ENCODE measurements at regions not wholly inside any gene's neighbourhood (a gene's known extent, or its start where the extent isn't known, plus 50 kb on each side); places are given as distances from the start of the nearest gene placed in this dataset.
A peak's percentile ranks its signal among the peaks of the same experiment; 100 is the strongest.

DNA sequence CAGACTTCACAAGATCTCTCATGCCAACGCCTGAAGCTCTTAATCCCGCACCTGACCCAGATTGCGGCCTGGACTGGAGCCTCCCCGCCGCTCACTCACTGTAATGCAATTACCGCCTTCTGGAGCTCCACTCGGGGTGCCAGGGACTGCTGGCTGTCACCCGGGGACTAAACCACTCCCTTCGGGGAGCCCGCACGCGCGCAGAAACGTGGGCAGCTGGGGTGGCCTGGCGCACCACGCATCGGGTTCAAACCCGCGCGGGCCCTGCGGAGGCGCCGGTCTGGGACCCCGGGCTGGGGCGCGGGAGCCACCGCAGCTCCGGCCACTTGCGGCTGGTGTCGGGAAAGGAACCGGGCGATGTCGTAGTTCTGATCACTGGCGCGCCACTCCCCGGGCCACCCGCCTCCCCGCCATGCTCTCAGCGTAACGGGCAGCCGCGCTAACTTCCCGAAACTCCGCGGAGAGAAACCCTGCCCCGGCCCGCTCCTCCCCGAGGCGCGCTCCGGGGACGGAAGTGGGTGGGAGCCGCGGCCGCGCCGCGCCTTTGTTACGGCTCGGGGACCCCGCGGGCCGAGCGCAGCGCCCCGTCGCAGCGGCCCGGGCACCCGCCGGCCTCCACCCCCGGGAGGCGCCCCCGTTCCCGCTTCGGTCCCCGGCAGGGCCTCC lies 100.3 kb upstream of the SVIL start:
- Histone ChIP-seq H3K4me2 (ENCODE audit: insufficient read depth, low read length) (no peak overlapping the region), H2AFZ (ENCODE audit: low read depth, low read length) (no peak overlapping the region)
- in situ Hi-C loops (cut with MboI): no loop called here

GRCh38 chr10:29734640-29734961 lies 99.8 kb upstream of the SVIL start:
- no peaks in the 10 kb centered on the region for H3K9me1 ChIP-seq (ENCODE audit: control insufficient read depth, insufficient read depth, low read length)
- no peak overlapping the region for H2AFZ ChIP-seq (ENCODE audit: low read depth, low read length)
- H4K20me1 ChIP-seq (replicated peaks; ENCODE audit: control insufficient read depth, insufficient read depth, low read length): no peaks in the 10 kb centered on the region; the same call in 1 of the 2 replicates
- CTCF ChIA-PET (ENCODE audit: low intra/inter-chr PET ratio): no interaction called here
- no TSS peak for BruUV-seq (replicated peaks)
- H3K79me2 ChIP-seq (ENCODE audit: control insufficient read depth, insufficient read depth, low read length): no peaks in the 10 kb centered on the region
- FAIRE-seq: no peak
- H3K4me3 ChIP-seq: no peak overlapping the region
- H3K27me3 ChIP-seq (ENCODE audit: control insufficient read depth in 2 of 2, insufficient read depth in 2 of 2, low read length in 2 of 2): peaks cover 6 to 23% of the 10 kb centered on the region in 2 experiments
- H3K27ac ChIP-seq (ENCODE audit: extremely low read depth, low read depth, low read length): no peak overlapping the region
- intact Hi-C loops (cut with micrococcal nuclease): no loop called here
- peaks cover 0 to 18% of the 10 kb centered on the region in 2 experiments; a peak in 2 of 5 replicates for H3K4me1 ChIP-seq (replicated peaks in 1 of 2; ENCODE audit: control insufficient read depth in 2 of 2, insufficient read depth in 2 of 2, low read length in 2 of 2)
- no peaks in the 10 kb centered on the region for H3K36me3 ChIP-seq (ENCODE audit: control insufficient read depth, insufficient read depth, low read length)
- no peak for ATAC-seq
- H3K9ac ChIP-seq (ENCODE audit: insufficient read depth in 1 of 2, low read depth in 2 of 2, low read length in 2 of 2): no peak overlapping the region
- no peak for DNase-seq (ENCODE audit: extremely low read depth in 1 of 4, low spot score in 3 of 4)
- in situ Hi-C loops (cut with MboI): no loop called here
- H3K9me3 ChIP-seq (replicated peaks; ENCODE audit: control insufficient read depth, insufficient read depth, low read depth, low read length): no peaks in the 10 kb centered on the region
- H3K4me2 ChIP-seq (ENCODE audit: insufficient read depth, low read length): no peak overlapping the region
- 8% methylated on average over 9 of the region's 10 CpGs for WGBS (ENCODE audit: insufficient coverage, low coverage, missing lambda C conversion rate)
- POLR2A ChIA-PET: no interaction called here
- TF ChIP-seq CBX8 (IDR thresholded peaks at IDR 0.05; ENCODE audit: borderline replicate concordance, extremely low read depth, low read depth, low read length, poor library complexity, severe bottlenecking) (no peak), KLF16 (IDR thresholded peaks at IDR 0.05) (no peak), ZNF140 (CRISPR knock-in tag; IDR thresholded peaks at IDR 0.05) (no peak), ZNF143 (CRISPR knock-in tag; IDR thresholded peaks at IDR 0.05) (no peak), ZNF583 (CRISPR knock-in tag; IDR thresholded peaks at IDR 0.05) (no peak), MXI1 (IDR thresholded peaks at IDR 0.05; ENCODE audit: low read depth, low read length) (no peak), HMG20A (CRISPR knock-in tag; conservative IDR thresholded peaks at IDR 0.05) (no peak)

More for the DNA sequence above, 100.3 kb upstream of the SVIL start:
- intact Hi-C loops (cut with micrococcal nuclease): no loop called here
- no peaks in the 10 kb centered on the region for H3K9me3 ChIP-seq (replicated peaks; ENCODE audit: control insufficient read depth, insufficient read depth, low read depth, low read length)
- H3K9ac ChIP-seq (ENCODE audit: insufficient read depth in 1 of 2, low read depth in 2 of 2, low read length in 2 of 2): peak overlapping the region in 1 of 2 experiments; percentile 26; a peak in 1 of 4 replicates
- H3K79me2 ChIP-seq (ENCODE audit: control insufficient read depth, insufficient read depth, low read length): no peaks in the 10 kb centered on the region
- POLR2A ChIA-PET: no interaction called here
- CTCF ChIA-PET (ENCODE audit: low intra/inter-chr PET ratio): no interaction called here
- H3K36me3 ChIP-seq (ENCODE audit: control insufficient read depth, insufficient read depth, low read length): no peaks in the 10 kb centered on the region
- 25% methylated on average over 39 of the region's 77 CpGs for WGBS (ENCODE audit: insufficient coverage, low coverage, missing lambda C conversion rate)
- FAIRE-seq (no peak), DNase-seq (ENCODE audit: extremely low read depth in 1 of 4, low spot score in 3 of 4) (no peak), ATAC-seq (no peak)
- no peaks in the 10 kb centered on the region; the same call in 1 of the 2 replicates for H4K20me1 ChIP-seq (replicated peaks; ENCODE audit: control insufficient read depth, insufficient read depth, low read length)
- H3K4me3 ChIP-seq: peak overlapping the region; percentile 31; the same call in 1 of the 2 replicates
- BruUV-seq (replicated peaks): no TSS peak
- TF ChIP-seq TGIF2 (CRISPR knock-in tag; IDR thresholded peaks at IDR 0.05) (no peak), NFXL1 (CRISPR knock-in tag; IDR thresholded peaks at IDR 0.05) (no peak), CXXC5 (CRISPR knock-in tag; IDR thresholded peaks at IDR 0.05) (no peak), SMAD3 (CRISPR knock-in tag; conservative IDR thresholded peaks at IDR 0.05) (no peak), ZNF232 (CRISPR knock-in tag; IDR thresholded peaks at IDR 0.05) (no peak), FOXJ2 (tag; IDR thresholded peaks at IDR 0.05) (no peak), SOX6 (IDR thresholded peaks at IDR 0.05) (no peak), KDM4B (IDR thresholded peaks at IDR 0.05; ENCODE audit: borderline replicate concordance in 2 of 2, low read depth in 1 of 2) (no peak)
- no peak overlapping the region for H3K27ac ChIP-seq (ENCODE audit: extremely low read depth, low read depth, low read length)
- peaks cover 0 to 18% of the 10 kb centered on the region in 2 experiments; a peak in 2 of 5 replicates for H3K4me1 ChIP-seq (replicated peaks in 1 of 2; ENCODE audit: control insufficient read depth in 2 of 2, insufficient read depth in 2 of 2, low read length in 2 of 2)
- peaks cover 6 to 23% of the 10 kb centered on the region in 2 experiments for H3K27me3 ChIP-seq (ENCODE audit: control insufficient read depth in 2 of 2, insufficient read depth in 2 of 2, low read length in 2 of 2)
- H3K9me1 ChIP-seq (ENCODE audit: control insufficient read depth, insufficient read depth, low read length): no peaks in the 10 kb centered on the region

Data from K562 (cell line).